ENCODE measurements at regions not wholly inside any gene's neighbourhood (a gene's known extent, or its start where the extent isn't known, plus 50 kb on each side); places are given as distances from the start of the nearest gene placed in this dataset.
"Not testable (repeated sequence)": the region's sequence is repeated elsewhere in the genome, so short reads cannot be mapped to it uniquely, and the experiment has no call there.

DNA sequence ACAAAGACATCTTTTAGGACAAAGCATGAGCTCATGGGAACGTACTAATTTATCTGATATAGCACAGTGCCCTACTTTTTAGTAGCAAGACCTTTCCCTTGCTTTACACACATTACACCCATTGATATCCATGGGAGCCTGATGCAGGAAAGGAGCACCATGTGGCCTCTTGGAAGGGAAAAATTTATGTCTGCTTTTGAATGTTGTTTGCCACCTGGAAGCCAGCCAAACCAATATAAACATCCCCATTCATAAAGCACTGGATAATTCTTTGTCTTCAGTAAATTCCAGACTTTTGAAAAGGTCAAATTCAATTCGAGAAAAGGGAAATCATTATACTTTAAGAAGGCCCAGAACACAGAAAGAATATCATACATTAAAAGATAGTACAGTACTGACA is 152.3 kb upstream of the BEND6 start:
- no peak for DNase-seq

DNA sequence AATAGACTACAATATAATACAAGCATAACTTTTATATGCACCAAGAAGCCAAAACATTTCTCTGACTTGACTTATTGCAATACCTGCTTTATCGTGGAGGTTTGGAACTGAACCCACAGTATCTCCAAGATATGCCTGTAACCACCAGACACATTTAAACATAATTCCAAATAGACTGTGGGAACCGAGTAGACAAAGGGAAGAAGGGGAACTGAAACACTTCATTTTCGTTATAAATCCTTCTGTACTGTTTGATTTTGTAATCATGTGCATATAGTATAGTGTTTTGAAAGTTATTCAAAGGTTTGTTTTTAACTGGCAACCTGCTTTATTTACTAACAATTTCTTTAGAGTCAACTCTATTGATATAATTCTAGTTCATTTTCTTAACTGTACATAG is 154.9 kb upstream of the BEND6 start:
- no peak for DNase-seq

GRCh38 chr6:56798163-56798562 is 155.5 kb upstream of the DST start:
- no peak for DNase-seq

- no peak for DNase-seq
Observed at GRCh38 chr6:56796196-56796532, 153.5 kb upstream of the DST start.

DNA sequence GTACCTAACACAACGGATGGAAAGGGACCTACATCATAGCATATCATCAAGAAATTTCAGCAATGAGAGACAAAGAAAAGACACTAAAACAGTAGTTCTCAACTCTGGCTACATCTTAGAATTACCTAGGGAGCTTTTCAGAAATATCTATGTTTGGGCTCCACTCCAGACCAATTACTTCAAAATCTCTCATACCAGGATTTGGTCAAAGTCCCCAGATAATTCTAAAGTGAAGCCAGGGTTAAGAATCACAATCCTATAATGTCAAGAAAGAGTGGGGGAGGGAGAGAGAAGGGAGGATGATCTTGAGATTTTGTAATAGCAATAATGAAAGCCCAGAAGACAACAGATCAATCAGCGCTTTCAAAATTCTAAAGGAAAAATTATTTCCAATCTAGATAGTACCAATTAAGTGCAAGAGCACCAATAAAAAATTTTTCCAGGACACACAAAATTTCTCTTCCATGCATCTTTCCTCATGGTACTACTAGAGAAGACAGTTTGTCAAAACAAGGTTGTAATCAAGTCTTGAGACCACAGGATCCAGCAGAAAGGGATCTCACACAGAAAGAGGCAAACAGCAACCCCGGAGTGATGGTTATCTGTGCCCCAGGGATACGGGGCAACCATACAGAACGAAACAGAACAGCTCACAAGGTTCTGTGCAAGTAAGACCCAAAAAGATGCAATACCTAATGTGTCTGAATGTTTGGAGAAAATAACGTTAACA is 152.9 kb upstream of the DST start:
- DNase-seq, result no peak

GRCh38 chr6:56794421-56794820 is 151.7 kb upstream of the DST start:
- no peak for DNase-seq

DNA sequence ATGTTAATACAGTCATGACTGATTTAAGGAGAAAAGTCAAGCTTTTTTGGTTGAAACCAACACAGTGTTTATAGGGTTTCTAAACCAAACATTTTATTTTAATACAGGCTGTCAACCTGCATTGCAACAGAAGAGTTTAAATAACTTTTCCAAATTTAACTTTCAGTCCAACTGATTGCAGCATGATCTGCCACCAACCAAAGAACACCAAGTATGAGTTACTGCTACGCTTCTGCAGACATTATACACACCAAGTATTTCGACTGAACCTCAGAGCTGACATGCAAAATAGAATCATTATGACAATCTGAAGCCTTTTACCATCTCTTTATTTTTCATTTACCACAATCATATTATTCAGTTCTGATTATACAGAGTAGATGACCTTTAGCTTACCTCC is 151.2 kb upstream of the DST start:
- DNase-seq, result no peak

DNA sequence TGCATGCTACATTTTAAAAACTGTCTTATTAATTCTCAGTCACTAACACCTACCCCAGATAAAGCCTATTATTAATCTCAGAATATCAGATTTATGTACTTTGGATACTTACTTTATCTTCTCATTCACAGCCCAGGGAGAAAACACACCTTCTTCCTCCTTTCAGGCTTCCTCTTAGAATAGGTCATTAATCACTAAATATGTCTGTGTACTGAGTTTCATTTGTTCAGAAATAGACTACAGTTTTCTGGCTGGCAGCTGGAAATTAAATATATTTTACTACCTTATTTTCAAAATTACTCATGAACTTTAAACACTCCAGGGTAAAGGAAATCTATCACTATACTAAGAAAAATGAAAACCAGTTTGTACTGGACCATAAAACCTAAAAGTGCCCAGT is 147.7 kb upstream of the DST start:
- DNase-seq, result no peak

- no peak for DNase-seq
Observed at GRCh38 chr6:56789879-56790278, 147.2 kb upstream of the DST start.

DNA sequence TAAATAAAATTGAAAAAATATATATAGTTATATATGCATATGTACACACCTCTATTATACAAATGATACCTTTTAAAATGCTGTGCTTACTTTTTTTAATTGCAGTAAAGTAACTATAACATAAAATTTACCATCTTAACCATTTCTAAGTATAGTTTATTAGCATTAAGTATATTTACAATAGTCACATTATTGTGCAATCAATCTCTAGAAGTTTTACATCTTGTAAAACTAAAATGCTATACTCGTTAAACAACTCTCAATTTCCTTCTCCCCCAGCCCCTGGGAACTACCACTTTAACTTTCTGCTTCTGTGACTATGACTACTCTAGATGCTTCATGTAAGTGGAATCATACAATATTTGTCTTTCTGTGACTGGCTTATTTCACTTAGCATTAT is 146.7 kb upstream of the DST start:
- DNase-seq, result no peak

DNA sequence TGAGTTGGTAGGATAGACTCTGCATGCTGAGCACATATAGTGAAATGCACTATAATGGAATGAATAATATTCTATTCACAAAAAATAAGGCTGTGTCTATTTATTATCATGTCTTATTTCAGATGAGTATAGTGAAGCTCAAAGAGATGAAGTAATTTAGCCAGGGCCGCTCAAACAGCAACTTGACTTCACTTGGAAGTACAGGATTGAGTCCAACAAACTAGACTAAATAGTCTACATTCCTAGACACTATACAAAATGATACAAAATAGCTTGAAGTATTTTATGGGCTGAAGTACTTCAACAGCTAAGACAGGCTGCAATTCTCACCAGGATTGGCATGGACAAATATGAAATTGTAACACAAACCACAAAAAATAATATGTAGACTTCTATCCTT is 144.5 kb upstream of the DST start:
- no peak for DNase-seq

DNA sequence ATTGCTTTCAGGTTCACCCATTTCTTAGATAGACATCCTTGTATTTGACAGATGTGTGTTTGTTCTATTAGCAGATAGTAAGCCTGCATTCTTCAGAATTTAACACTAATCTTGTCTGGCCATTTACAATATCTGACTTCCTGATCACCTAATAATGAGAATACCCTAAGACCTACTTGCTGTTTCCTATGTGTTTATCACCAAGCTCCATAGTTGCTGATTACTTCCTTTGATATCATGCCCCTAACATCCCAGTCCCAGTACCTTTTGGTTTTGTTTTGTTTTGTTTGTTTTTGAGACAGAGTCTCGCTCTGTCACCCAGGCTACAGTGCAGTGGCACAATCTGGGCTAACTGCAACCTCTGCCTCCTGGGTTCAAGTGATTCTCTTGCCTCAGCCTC is 143.6 kb upstream of the DST start:
- DNase-seq, result no peak

DNA sequence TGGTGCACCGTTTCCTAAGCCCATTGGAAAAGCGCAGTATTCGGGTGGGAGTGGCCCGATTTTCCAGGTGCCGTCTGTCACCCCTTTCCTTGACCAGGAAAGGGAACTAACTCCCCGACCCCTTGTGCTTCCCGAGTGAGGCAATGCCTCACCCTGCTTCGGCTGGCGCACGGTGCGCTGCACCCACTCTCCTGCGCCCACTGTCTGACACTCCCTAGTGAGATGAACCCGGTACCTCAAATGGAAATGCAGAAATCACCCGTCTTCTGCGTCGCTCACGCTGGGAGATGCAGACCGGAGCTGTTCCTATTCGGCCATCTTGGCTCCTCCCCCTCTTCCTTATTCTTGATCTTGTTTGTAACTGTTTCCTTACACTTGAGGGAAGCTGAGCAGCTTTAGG is 142.8 kb upstream of the DST start:
- DNase-seq, result not testable (repeated sequence)

GRCh38 chr6:56780109-56780508 is 137.4 kb upstream of the DST start:
- DNase-seq, result not testable (repeated sequence)

- DNase-seq, result not testable (repeated sequence)
Observed at GRCh38 chr6:56778503-56778902, 135.8 kb upstream of the DST start.

GRCh38 chr6:56775498-56776166 is 132.9 kb upstream of the DST start:
- DNase-seq, result no peak

DNA sequence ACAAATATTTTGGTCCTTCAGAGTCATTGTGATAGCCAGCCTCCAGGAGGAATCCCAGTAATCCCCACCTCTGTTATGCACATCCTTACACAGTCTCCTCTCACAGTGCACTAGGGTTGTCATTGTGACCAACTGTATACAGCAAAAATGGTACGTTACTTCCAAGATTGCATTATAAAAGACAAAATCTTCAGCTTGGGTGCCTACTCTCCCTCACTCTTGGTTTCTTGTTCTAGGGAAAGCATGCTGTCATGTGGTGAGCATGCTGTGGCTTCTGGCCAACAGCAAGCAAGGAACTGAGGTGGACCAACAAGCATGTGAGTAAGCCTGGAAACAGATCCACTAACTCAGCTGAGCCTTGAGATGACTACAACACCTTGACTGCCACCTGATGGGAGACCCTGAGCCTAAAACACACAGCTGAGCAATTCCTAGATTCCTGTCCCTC is 130.1 kb upstream of the DST start:
- DNase-seq, result no peak

GRCh38 chr6:56771929-56772607 is 129.4 kb upstream of the DST start:
- DNase-seq, result no peak

DNA sequence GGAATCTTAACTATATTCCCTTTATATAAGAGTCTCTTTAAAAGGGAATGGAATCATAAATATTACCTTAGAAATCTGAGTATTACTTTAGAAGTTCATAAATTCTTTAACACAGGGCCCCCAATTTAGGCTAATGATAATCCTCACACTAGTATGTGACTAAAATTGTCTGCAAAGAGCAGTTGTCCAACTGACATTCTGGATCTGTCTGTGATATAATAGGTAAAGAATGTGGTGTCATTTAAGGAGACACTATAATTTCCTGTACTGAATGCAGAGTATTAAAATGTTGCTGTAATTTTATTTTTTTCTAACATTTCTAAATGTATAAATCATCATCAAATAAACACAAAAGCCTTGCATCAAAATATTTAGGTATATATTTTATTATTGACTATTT is 128.5 kb upstream of the DST start:
- DNase-seq, result no peak

GRCh38 chr6:56770011-56770520 is 127.4 kb upstream of the DST start:
- DNase-seq, result no peak

- no peak for DNase-seq
Observed at GRCh38 chr6:56767892-56768531, 125.3 kb upstream of the DST start.

GRCh38 chr6:56767435-56767834 is 124.7 kb upstream of the DST start:
- DNase-seq, result no peak

GRCh38 chr6:56766806-56767178 is 124.1 kb upstream of the DST start:
- DNase-seq, result no peak

Measured in activated effector memory CD4-positive, alpha-beta T cell treated with anti-CD3 and anti-CD28 coated beads, Interleukin-2, amount 50 U/mL, for 16 hours (primary cell).